Central memory CD8-positive, alpha-beta T cell (primary cell): ENCODE measurements at regions not wholly inside any gene's neighbourhood (a gene's known extent, or its start where the extent isn't known, plus 50 kb on each side); places are given as distances from the start of the nearest gene placed in this dataset.
"Not testable (repeated sequence)": the region's sequence is repeated elsewhere in the genome, so short reads cannot be mapped to it uniquely, and the experiment has no call there.

Experiments
- ATAC-seq: fragments of 150-1000 bp; cut with Tn5 transposase; replicated peaks from 2 replicates; pipeline ENCODE4 v1.10.0; 2022; ENCODE audit warnings: mild to moderate bottlenecking, moderate FRiP score, moderate number of reproducible peaks; ENCODE audit not compliant: poor library complexity, severe bottlenecking; ENCODE audit errors: extremely low read depth
- DNase-seq, 2 donors: peaks; one replicate each; pipeline ENCODE4 v3.0.0; 2021; ENCODE audit warnings: low spot score in 2 of 2
- H3K27ac Mint-ChIP-seq: one replicate; pipeline ENCODE4 v1.8.0; 2022; ENCODE audit warnings: low read depth, mild to moderate bottlenecking, moderate library complexity, mixed read lengths
- H3K27me3 Mint-ChIP-seq: one replicate; pipeline ENCODE4 v1.8.0; 2022; ENCODE audit warnings: mixed read lengths
- H3K36me3 Mint-ChIP-seq: one replicate; pipeline ENCODE4 v1.8.0; 2022; ENCODE audit warnings: mild to moderate bottlenecking, moderate library complexity, mixed read lengths; ENCODE audit not compliant: insufficient read depth
- H3K4me1 Mint-ChIP-seq: one replicate; pipeline ENCODE4 v1.8.0; 2022; ENCODE audit warnings: mixed read lengths
- H3K4me3 Mint-ChIP-seq: one replicate; pipeline ENCODE4 v1.8.0; 2022; ENCODE audit warnings: mild to moderate bottlenecking, moderate library complexity, mixed read lengths
- H3K9me3 Mint-ChIP-seq: one replicate; pipeline ENCODE4 v1.8.0; 2022; ENCODE audit warnings: mixed read lengths

GRCh38 chr2:89862164-89862563 is 1170.7 kb downstream of the RPIA start:
- not testable (repeated sequence) for ATAC-seq, H3K9me3 Mint-ChIP-seq, DNase-seq

DNA sequence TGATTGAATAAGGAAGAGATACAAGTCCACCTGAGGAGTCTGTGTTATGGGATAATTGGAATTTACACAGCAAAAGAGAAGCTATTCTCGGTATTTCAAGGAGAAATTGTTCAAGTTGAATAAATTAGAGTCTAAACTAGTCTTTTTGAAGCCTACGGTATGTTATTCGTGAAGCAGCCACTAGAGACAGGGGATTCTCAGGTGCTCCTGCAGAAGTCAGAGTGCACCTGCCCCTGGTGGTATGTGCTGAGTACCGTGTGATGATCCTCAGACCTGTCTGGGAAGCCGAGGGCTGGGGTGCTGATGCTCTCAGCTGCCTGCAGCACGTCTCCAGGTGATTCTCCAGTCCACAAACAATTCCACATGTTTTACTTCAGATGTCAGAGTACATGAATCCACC is 1171.7 kb downstream of the RPIA start:
- H3K4me1 Mint-ChIP-seq, DNase-seq, H3K9me3 Mint-ChIP-seq, H3K27me3 Mint-ChIP-seq, ATAC-seq, H3K36me3 Mint-ChIP-seq, H3K27ac Mint-ChIP-seq, H3K4me3 Mint-ChIP-seq: not testable (repeated sequence)

More at GRCh38 chr2:89862164-89862563, 1170.7 kb downstream of the RPIA start:
- not testable (repeated sequence) for H3K4me3 Mint-ChIP-seq, H3K27ac Mint-ChIP-seq, H3K4me1 Mint-ChIP-seq, H3K36me3 Mint-ChIP-seq, H3K27me3 Mint-ChIP-seq

DNA sequence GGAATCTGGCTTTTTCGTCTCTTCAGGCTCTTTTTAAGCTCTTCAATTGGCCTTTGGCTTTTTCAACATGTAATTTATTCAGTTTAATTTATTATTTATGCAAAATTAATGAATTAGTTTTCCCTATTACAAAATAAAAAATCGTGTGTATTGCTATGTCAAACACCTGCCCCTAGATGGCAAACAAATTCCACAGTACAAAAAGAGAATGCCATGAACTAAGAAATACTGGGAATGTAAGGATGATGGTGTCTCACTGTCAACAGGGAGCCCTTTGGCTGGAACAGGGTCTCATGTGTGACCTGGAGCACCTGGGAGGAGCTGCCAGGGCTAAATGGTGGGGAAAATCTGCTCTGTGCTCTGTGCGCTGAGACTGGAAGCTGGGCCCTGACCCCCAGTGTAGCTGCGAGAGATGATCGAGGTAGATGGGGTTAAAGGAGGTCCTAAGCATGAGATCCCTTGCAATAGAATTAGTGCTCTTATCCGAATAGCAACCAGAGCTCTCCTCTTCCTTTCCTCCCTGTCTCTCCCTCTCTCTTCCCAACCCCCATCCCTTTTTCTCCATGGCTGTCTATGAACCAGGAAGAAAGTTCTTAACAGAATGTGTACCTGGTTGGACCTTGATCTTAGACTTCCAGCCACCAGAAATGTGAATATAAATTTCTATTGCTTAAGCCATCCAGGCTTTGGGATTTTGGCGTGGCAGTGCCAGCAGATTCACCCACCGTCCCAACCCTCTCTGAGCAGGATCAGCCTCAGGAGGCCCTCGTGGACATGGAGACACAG is 1183.5 kb downstream of the RPIA start:
- H3K4me3 Mint-ChIP-seq, DNase-seq, ATAC-seq, H3K9me3 Mint-ChIP-seq, H3K27me3 Mint-ChIP-seq, H3K4me1 Mint-ChIP-seq, H3K36me3 Mint-ChIP-seq, H3K27ac Mint-ChIP-seq: not testable (repeated sequence)

- not testable (repeated sequence) for H3K27me3 Mint-ChIP-seq
Observed at GRCh38 chr2:89876445-89876844, 1185.0 kb downstream of the RPIA start.

GRCh38 chr2:89876878-89877277 is 1185.4 kb downstream of the RPIA start:
- DNase-seq, H3K27ac Mint-ChIP-seq, H3K27me3 Mint-ChIP-seq, H3K4me3 Mint-ChIP-seq, H3K4me1 Mint-ChIP-seq, H3K9me3 Mint-ChIP-seq, ATAC-seq, H3K36me3 Mint-ChIP-seq: not testable (repeated sequence)

More at GRCh38 chr2:89876445-89876844, 1185.0 kb downstream of the RPIA start:
- H3K9me3 Mint-ChIP-seq, ATAC-seq, H3K4me3 Mint-ChIP-seq, DNase-seq, H3K36me3 Mint-ChIP-seq, H3K4me1 Mint-ChIP-seq, H3K27ac Mint-ChIP-seq: not testable (repeated sequence)

DNA sequence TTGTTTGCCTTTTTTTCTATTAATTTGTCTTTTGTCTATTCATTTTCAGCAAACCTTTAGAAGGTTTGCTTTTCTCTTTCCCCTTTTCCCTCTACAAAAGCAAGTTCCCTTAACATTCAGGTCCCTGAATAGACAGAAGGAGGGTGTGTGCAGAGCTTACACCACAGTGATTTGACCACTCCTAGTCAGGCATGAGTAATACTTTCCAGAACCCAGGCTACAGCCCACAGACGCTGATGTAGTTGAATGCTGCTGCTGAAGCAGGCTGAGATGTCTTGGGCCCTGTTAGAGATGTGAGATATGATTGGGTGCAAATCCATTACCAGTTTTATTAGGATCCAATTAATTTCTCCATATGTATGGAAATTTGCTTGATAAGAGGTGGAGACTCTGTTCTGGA is 1191.4 kb downstream of the RPIA start:
- not testable (repeated sequence) for H3K27ac Mint-ChIP-seq, H3K36me3 Mint-ChIP-seq, H3K4me3 Mint-ChIP-seq, H3K4me1 Mint-ChIP-seq, H3K9me3 Mint-ChIP-seq, H3K27me3 Mint-ChIP-seq, DNase-seq, ATAC-seq

- not testable (repeated sequence) for H3K4me3 Mint-ChIP-seq, H3K27ac Mint-ChIP-seq, H3K36me3 Mint-ChIP-seq, H3K9me3 Mint-ChIP-seq, DNase-seq, H3K4me1 Mint-ChIP-seq, ATAC-seq, H3K27me3 Mint-ChIP-seq
Observed at GRCh38 chr2:89883624-89884023, 1192.2 kb downstream of the RPIA start.

DNA sequence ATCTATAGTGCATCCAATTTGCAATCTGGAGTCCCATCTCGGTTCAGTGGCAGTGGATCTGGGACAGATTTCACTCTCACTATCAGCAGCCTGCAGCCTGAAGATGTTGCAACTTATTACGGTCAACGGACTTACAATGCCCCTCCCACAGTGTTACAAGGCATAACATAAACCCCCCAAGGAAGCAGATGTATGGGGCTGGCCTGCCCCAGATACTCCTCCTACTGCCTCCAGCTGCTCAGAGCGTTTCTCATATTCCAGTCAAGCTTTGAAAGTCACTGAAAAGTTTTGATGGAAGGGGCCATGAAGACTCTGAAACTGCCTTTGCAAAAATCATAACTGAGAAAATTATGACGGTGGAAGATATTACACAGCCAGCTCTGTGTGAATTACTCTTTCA is 1193.6 kb downstream of the RPIA start:
- H3K36me3 Mint-ChIP-seq, H3K4me3 Mint-ChIP-seq, H3K9me3 Mint-ChIP-seq, ATAC-seq, DNase-seq, H3K27ac Mint-ChIP-seq, H3K27me3 Mint-ChIP-seq, H3K4me1 Mint-ChIP-seq: not testable (repeated sequence)

DNA sequence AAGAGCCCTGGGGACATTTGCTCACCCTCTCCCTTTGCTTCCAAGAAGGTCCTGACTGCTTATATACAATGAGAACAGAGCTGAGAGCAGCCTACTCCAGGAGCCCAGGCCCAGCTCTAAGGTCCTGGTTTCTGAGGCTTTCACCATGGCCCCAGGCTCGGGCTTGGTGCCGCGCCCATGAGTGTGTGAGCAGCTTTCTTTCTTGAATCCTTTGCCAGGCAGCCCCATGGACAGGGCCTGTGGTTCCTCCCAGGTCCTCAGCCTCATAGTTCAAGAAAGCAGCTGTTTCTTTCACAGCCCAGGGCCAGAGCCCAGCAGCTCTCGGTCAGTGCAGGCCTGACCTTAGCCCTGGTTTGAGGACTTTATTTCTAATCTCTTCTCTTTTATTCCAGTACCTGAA is 1197.2 kb downstream of the RPIA start:
- not testable (repeated sequence) for H3K27me3 Mint-ChIP-seq, H3K9me3 Mint-ChIP-seq, H3K4me1 Mint-ChIP-seq, H3K27ac Mint-ChIP-seq, H3K4me3 Mint-ChIP-seq, ATAC-seq, H3K36me3 Mint-ChIP-seq, DNase-seq

- ATAC-seq, H3K27me3 Mint-ChIP-seq, DNase-seq, H3K9me3 Mint-ChIP-seq, H3K4me1 Mint-ChIP-seq, H3K4me3 Mint-ChIP-seq, H3K36me3 Mint-ChIP-seq, H3K27ac Mint-ChIP-seq: not testable (repeated sequence)
Observed at GRCh38 chr2:89890185-89890773, 1198.8 kb downstream of the RPIA start.

- not testable (repeated sequence) for H3K36me3 Mint-ChIP-seq, H3K9me3 Mint-ChIP-seq, ATAC-seq, H3K27me3 Mint-ChIP-seq, H3K27ac Mint-ChIP-seq, DNase-seq, H3K4me1 Mint-ChIP-seq, H3K4me3 Mint-ChIP-seq
Observed at GRCh38 chr2:89894988-89895387, 1203.5 kb downstream of the RPIA start.

- ATAC-seq, H3K27me3 Mint-ChIP-seq, H3K27ac Mint-ChIP-seq, H3K36me3 Mint-ChIP-seq, H3K4me1 Mint-ChIP-seq, DNase-seq, H3K4me3 Mint-ChIP-seq, H3K9me3 Mint-ChIP-seq: not testable (repeated sequence)
Observed at GRCh38 chr2:89895629-89896028, 1204.2 kb downstream of the RPIA start.

- not testable (repeated sequence) for DNase-seq, H3K27me3 Mint-ChIP-seq, H3K36me3 Mint-ChIP-seq, ATAC-seq, H3K4me3 Mint-ChIP-seq, H3K4me1 Mint-ChIP-seq, H3K27ac Mint-ChIP-seq, H3K9me3 Mint-ChIP-seq
Observed at GRCh38 chr2:89927018-89927417, 1235.5 kb downstream of the RPIA start.
